ENCODE measurements at regions not wholly inside any gene's neighbourhood (a gene's known extent, or its start where the extent isn't known, plus 50 kb on each side); places are given as distances from the start of the nearest gene placed in this dataset.
A peak's percentile ranks its signal among the peaks of the same experiment; 100 is the strongest.

- no peaks in the 10 kb centered on the region for H3K36me3 ChIP-seq (ENCODE audit: control insufficient read depth in 2 of 3, insufficient read depth in 3 of 3, low read length in 3 of 3)
- no peak overlapping the region for H3K9ac ChIP-seq (ENCODE audit: low read length in 3 of 3)
- peaks cover 0 to 1% (median 0%) of the 10 kb centered on the region in 3 donors for H3K9me3 ChIP-seq (ENCODE audit: control insufficient read depth in 2 of 3, insufficient read depth in 1 of 3, low read length in 3 of 3)
- H3K27me3 ChIP-seq (ENCODE audit: control insufficient read depth, insufficient read depth, low read length) = no peaks in the 10 kb centered on the region
- no peak for TF ChIP-seq CTCF (IDR thresholded peaks at IDR 0.05; ENCODE audit: borderline replicate concordance, extremely low read depth, insufficient read depth)
- intact Hi-C loops (cut with DNase I) = no loop called here
- H3K27ac ChIP-seq (ENCODE audit: low read depth in 2 of 2, low read length in 2 of 2) = no peak overlapping the region
- FAIRE-seq (no peak), DNase-seq (peak in 1 of 5 donors; percentile 1)
- H3K4me1 ChIP-seq (ENCODE audit: control insufficient read depth in 2 of 3, insufficient read depth in 2 of 3, low read depth in 1 of 3, low read length in 3 of 3) = no peaks in the 10 kb centered on the region
- H3K4me3 ChIP-seq (ENCODE audit: low read length in 3 of 3) = no peak overlapping the region
These were observed 445.1 kb downstream of the AJAP1 start for GRCh38 chr1:5099558-5099957.

- H3K9ac ChIP-seq (ENCODE audit: low read length in 3 of 3) = no peak overlapping the region
- no peak for TF ChIP-seq CTCF (IDR thresholded peaks at IDR 0.05; ENCODE audit: borderline replicate concordance, extremely low read depth, insufficient read depth)
- FAIRE-seq (no peak), DNase-seq (peak in 1 of 5 donors; percentile 1)
- no peak overlapping the region for H3K27ac ChIP-seq (ENCODE audit: low read depth in 2 of 2, low read length in 2 of 2)
- H3K9me3 ChIP-seq (ENCODE audit: control insufficient read depth in 2 of 3, insufficient read depth in 1 of 3, low read length in 3 of 3) = peaks cover 0 to 4% (median under 1%) of the 10 kb centered on the region in 3 donors
- H3K4me3 ChIP-seq (ENCODE audit: low read length in 3 of 3) = no peak overlapping the region
- no peaks in the 10 kb centered on the region for H3K27me3 ChIP-seq (ENCODE audit: control insufficient read depth, insufficient read depth, low read length)
- H3K36me3 ChIP-seq (ENCODE audit: control insufficient read depth in 2 of 3, insufficient read depth in 3 of 3, low read length in 3 of 3) = no peaks in the 10 kb centered on the region
- intact Hi-C loops (cut with DNase I) = no loop called here
- no peaks in the 10 kb centered on the region for H3K4me1 ChIP-seq (ENCODE audit: control insufficient read depth in 2 of 3, insufficient read depth in 2 of 3, low read depth in 1 of 3, low read length in 3 of 3)
These were observed 444.6 kb downstream of the AJAP1 start for GRCh38 chr1:5098981-5099385.

GRCh38 chr1:5093042-5093441 lies 438.6 kb downstream of the AJAP1 start:
- Histone ChIP-seq H3K9ac (ENCODE audit: low read length in 3 of 3) (no peak overlapping the region), H3K36me3 (ENCODE audit: control insufficient read depth in 2 of 3, insufficient read depth in 3 of 3, low read length in 3 of 3) (no peaks in the 10 kb centered on the region), H3K4me3 (ENCODE audit: low read length in 3 of 3) (no peak overlapping the region), H3K4me1 (ENCODE audit: control insufficient read depth in 2 of 3, insufficient read depth in 2 of 3, low read depth in 1 of 3, low read length in 3 of 3) (no peaks in the 10 kb centered on the region), H3K27ac (ENCODE audit: low read depth in 2 of 2, low read length in 2 of 2) (no peak overlapping the region), H3K9me3 (ENCODE audit: control insufficient read depth in 2 of 3, insufficient read depth in 1 of 3, low read length in 3 of 3) (peaks cover 0 to 18% (median 13%) of the 10 kb centered on the region in 3 donors), H3K27me3 (ENCODE audit: control insufficient read depth, insufficient read depth, low read length) (no peaks in the 10 kb centered on the region)
- TF ChIP-seq CTCF (IDR thresholded peaks at IDR 0.05; ENCODE audit: borderline replicate concordance, extremely low read depth, insufficient read depth) = no peak
- intact Hi-C loops (cut with DNase I) = no loop called here
- FAIRE-seq (no peak), DNase-seq (no peak)

DNA sequence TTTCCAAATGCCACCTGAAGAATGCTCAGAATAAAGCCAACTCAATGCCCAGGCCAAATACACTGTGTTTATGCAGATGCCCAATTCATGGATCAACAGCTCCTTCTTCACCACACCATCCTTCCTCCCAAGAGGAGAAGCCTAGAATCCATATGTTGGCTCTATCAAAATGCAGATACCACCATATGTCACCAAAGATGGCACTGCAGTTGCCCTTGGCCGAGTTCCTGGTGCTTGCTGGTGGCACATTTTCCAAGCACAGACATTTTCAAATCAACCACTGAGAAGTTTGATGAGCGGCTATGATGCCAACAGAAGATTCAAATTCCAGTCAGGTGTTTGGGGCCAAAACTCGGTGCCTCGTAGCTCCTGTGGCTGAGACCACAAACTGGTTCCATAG lies 430.3 kb downstream of the AJAP1 start:
- no peak for TF ChIP-seq CTCF (IDR thresholded peaks at IDR 0.05; ENCODE audit: borderline replicate concordance, extremely low read depth, insufficient read depth)
- intact Hi-C loops (cut with DNase I) = no loop called here
- no peak overlapping the region for H3K9ac ChIP-seq (ENCODE audit: low read length in 3 of 3)
- no peak for DNase-seq
- no peaks in the 10 kb centered on the region for H3K27me3 ChIP-seq (ENCODE audit: control insufficient read depth, insufficient read depth, low read length)
- H3K27ac ChIP-seq (ENCODE audit: low read depth in 2 of 2, low read length in 2 of 2) = no peak overlapping the region
- no peaks in the 10 kb centered on the region for H3K4me1 ChIP-seq (ENCODE audit: control insufficient read depth in 2 of 3, insufficient read depth in 2 of 3, low read depth in 1 of 3, low read length in 3 of 3)
- H3K9me3 ChIP-seq (ENCODE audit: control insufficient read depth in 2 of 3, insufficient read depth in 1 of 3, low read length in 3 of 3) = no peaks in the 10 kb centered on the region
- H3K4me3 ChIP-seq (ENCODE audit: low read length in 3 of 3) = no peak overlapping the region
- H3K36me3 ChIP-seq (ENCODE audit: control insufficient read depth in 2 of 3, insufficient read depth in 3 of 3, low read length in 3 of 3) = no peaks in the 10 kb centered on the region
- no peak for FAIRE-seq
